ENCODE measurements at regions not wholly inside any gene's neighbourhood (a gene's known extent, or its start where the extent isn't known, plus 50 kb on each side); places are given as distances from the start of the nearest gene placed in this dataset.

- intact Hi-C loops (cut with micrococcal nuclease; ENCODE audit: unreplicated experiment), result no loop called here
- ATAC-seq (no peak), DNase-seq (ENCODE audit: low spot score) (no peak), FAIRE-seq (no peak)
- ChIA-PET CTCF (ENCODE audit: low intra/inter-chr PET ratio, low total read pairs) (no interaction called here), POLR2A (no interaction called here)
- in situ Hi-C loops (cut with HindIII; ENCODE audit: extremely low pct_ligation_motif_present, low pct_unique_long_range_greater_than_20kb), result no loop called here
- Histone ChIP-seq H3K9ac (ENCODE audit: insufficient read depth, low read depth, low read length) (no peak overlapping the region), H3K79me2 (ENCODE audit: insufficient read depth, low read length) (no peaks in the 10 kb centered on the region), H3K36me3 (replicated peaks in 1 of 2; ENCODE audit: control insufficient read depth in 1 of 2, insufficient read depth in 2 of 2, low read length in 2 of 2) (no peaks in the 10 kb centered on the region), H3K27ac (ENCODE audit: extremely low read length, insufficient read depth, low read length) (no peak overlapping the region), H4K20me1 (ENCODE audit: insufficient read depth, low read length) (no peaks in the 10 kb centered on the region), H3K9me3 (ENCODE audit: low read length) (no peaks in the 10 kb centered on the region), H3K4me1 (ENCODE audit: insufficient read depth, low read length) (no peaks in the 10 kb centered on the region), H3K4me2 (ENCODE audit: low read depth, low read length) (no peak overlapping the region), H2AFZ (ENCODE audit: low read length) (no peak overlapping the region), H3K27me3 (ENCODE audit: control insufficient read depth in 1 of 2, insufficient read depth in 2 of 2, low read length in 2 of 2) (no peaks in the 10 kb centered on the region), H3K4me3 (replicated peaks in 1 of 3; ENCODE audit: insufficient read depth in 1 of 3, low read depth in 2 of 3, low read length in 3 of 3) (no peak overlapping the region)
- 43% methylated on average over 2 of the region's 2 CpGs for WGBS (ENCODE audit: low lambda C conversion rate)
- BruUV-seq (replicated peaks), result no TSS peak
- no peak for TF ChIP-seq THAP11 (CRISPR knock-in tag; IDR thresholded peaks at IDR 0.05)
- TF ChIP-seq SP140L (CRISPR knock-in tag; IDR thresholded peaks at IDR 0.05; ENCODE audit: borderline replicate concordance), result no peak
- no peak for TF ChIP-seq TFAP4 (IDR thresholded peaks at IDR 0.05; ENCODE audit: borderline replicate concordance, low read depth)
- TF ChIP-seq PLRG1 (conservative IDR thresholded peaks at IDR 0.05), result no peak
- no peak for TF ChIP-seq RFXAP (CRISPR knock-in tag; IDR thresholded peaks at IDR 0.05; ENCODE audit: borderline replicate concordance)
- TF ChIP-seq ERF (CRISPR knock-in tag; IDR thresholded peaks at IDR 0.05), result no peak
- no peak for TF ChIP-seq ZNF547 (CRISPR knock-in tag; IDR thresholded peaks at IDR 0.05)
- no peak for TF ChIP-seq ZNF160 (CRISPR knock-in tag; IDR thresholded peaks at IDR 0.05)
- TF ChIP-seq ZNF883 (CRISPR knock-in tag; IDR thresholded peaks at IDR 0.05; ENCODE audit: not compliant biosample characterization), result no peak
- no peak for TF ChIP-seq NFKB2 (CRISPR knock-in tag; IDR thresholded peaks at IDR 0.05; ENCODE audit: borderline replicate concordance)
These were observed 67.6 kb upstream of the GADL1 start for GRCh38 chr3:30962084-30962483.

GRCh38 chr3:30962493-30962892, 68.0 kb upstream of the GADL1 start:
- FAIRE-seq (no peak), ATAC-seq (no peak), DNase-seq (ENCODE audit: low spot score) (no peak)
- Histone ChIP-seq H3K27me3 (ENCODE audit: control insufficient read depth in 1 of 2, insufficient read depth in 2 of 2, low read length in 2 of 2) (no peaks in the 10 kb centered on the region), H3K4me2 (ENCODE audit: low read depth, low read length) (no peak overlapping the region), H2AFZ (ENCODE audit: low read length) (no peak overlapping the region), H3K4me1 (ENCODE audit: insufficient read depth, low read length) (no peaks in the 10 kb centered on the region), H3K36me3 (replicated peaks in 1 of 2; ENCODE audit: control insufficient read depth in 1 of 2, insufficient read depth in 2 of 2, low read length in 2 of 2) (no peaks in the 10 kb centered on the region), H3K79me2 (ENCODE audit: insufficient read depth, low read length) (no peaks in the 10 kb centered on the region), H3K9me3 (ENCODE audit: low read length) (no peaks in the 10 kb centered on the region), H3K4me3 (replicated peaks in 1 of 3; ENCODE audit: insufficient read depth in 1 of 3, low read depth in 2 of 3, low read length in 3 of 3) (no peak overlapping the region), H3K9ac (ENCODE audit: insufficient read depth, low read depth, low read length) (no peak overlapping the region), H3K27ac (ENCODE audit: extremely low read length, insufficient read depth, low read length) (no peak overlapping the region), H4K20me1 (ENCODE audit: insufficient read depth, low read length) (no peaks in the 10 kb centered on the region)
- intact Hi-C loops (cut with micrococcal nuclease; ENCODE audit: unreplicated experiment), result no loop called here
- no peak for TF ChIP-seq REPIN1 (CRISPR knock-in tag; IDR thresholded peaks at IDR 0.05; ENCODE audit: borderline replicate concordance, low read depth)
- TF ChIP-seq YY1 (IDR thresholded peaks at IDR 0.05; ENCODE audit: insufficient read depth, insufficient replicate concordance, low read depth, low read length), result no peak
- TF ChIP-seq ELF3 (CRISPR knock-in tag; IDR thresholded peaks at IDR 0.05), result no peak
- no peak for TF ChIP-seq KLF15 (CRISPR knock-in tag; IDR thresholded peaks at IDR 0.05; ENCODE audit: borderline replicate concordance)
- TF ChIP-seq FOXP1 (IDR thresholded peaks at IDR 0.05), result no peak
- no peak for TF ChIP-seq FOXP1 (CRISPR knock-in tag; IDR thresholded peaks at IDR 0.05)
- TF ChIP-seq TFDP1 (CRISPR knock-in tag; IDR thresholded peaks at IDR 0.05; ENCODE audit: borderline replicate concordance), result no peak
- TF ChIP-seq TBX2 (CRISPR knock-in tag; IDR thresholded peaks at IDR 0.05; ENCODE audit: borderline replicate concordance), result no peak
- TF ChIP-seq ZFP36L1 (CRISPR knock-in tag; IDR thresholded peaks at IDR 0.05), result no peak
- CTCF ChIA-PET (ENCODE audit: low intra/inter-chr PET ratio, low total read pairs), result no interaction called here
- POLR2A ChIA-PET, result no interaction called here
- WGBS (ENCODE audit: low lambda C conversion rate), result 44% methylated on average over 4 of the region's 4 CpGs
- in situ Hi-C loops (cut with HindIII; ENCODE audit: extremely low pct_ligation_motif_present, low pct_unique_long_range_greater_than_20kb), result no loop called here
- BruUV-seq (replicated peaks), result no TSS peak

Measured in HepG2 (cell line).